ENCODE measurements at regions not wholly inside any gene's neighbourhood (a gene's known extent, or its start where the extent isn't known, plus 50 kb on each side); places are given as distances from the start of the nearest gene placed in this dataset.
A peak's percentile ranks its signal among the peaks of the same experiment; 100 is the strongest.

- no peak for DNase-seq (ENCODE audit: low read depth, low spot score)
- no peak for TF ChIP-seq CTCF (IDR thresholded peaks at IDR 0.05; ENCODE audit: low read depth, low read length)
- H3K4me3 ChIP-seq (ENCODE audit: low read depth, low read length), result no peak overlapping the region
- in situ Hi-C loops (cut with HindIII; ENCODE audit: low sequenced_read_pairs), result no loop called here
Measured at GRCh38 chr15:29920515-29920914, 98.2 kb upstream of the TJP1 start.

- no peak overlapping the region for H3K4me3 ChIP-seq (ENCODE audit: low read depth, low read length)
- DNase-seq (ENCODE audit: low read depth, low spot score), result no peak
- TF ChIP-seq CTCF (IDR thresholded peaks at IDR 0.05; ENCODE audit: low read depth, low read length), result no peak
- in situ Hi-C loops (cut with HindIII; ENCODE audit: low sequenced_read_pairs), result no loop called here
Measured at GRCh38 chr15:29919380-29919881, 97.2 kb upstream of the TJP1 start.

GRCh38 chr15:29917600-29918597, 95.6 kb upstream of the TJP1 start:
- in situ Hi-C loops (cut with HindIII; ENCODE audit: low sequenced_read_pairs), result no loop called here
- TF ChIP-seq CTCF (IDR thresholded peaks at IDR 0.05; ENCODE audit: low read depth, low read length), result no peak
- no peak overlapping the region for H3K4me3 ChIP-seq (ENCODE audit: low read depth, low read length)
- DNase-seq (ENCODE audit: low read depth, low spot score), result no peak

GRCh38 chr15:29914511-29914926, 92.3 kb upstream of the TJP1 start:
- TF ChIP-seq CTCF (IDR thresholded peaks at IDR 0.05; ENCODE audit: low read depth, low read length), result no peak
- H3K4me3 ChIP-seq (ENCODE audit: low read depth, low read length), result no peak overlapping the region
- in situ Hi-C loops (cut with HindIII; ENCODE audit: low sequenced_read_pairs), result no loop called here
- no peak for DNase-seq (ENCODE audit: low read depth, low spot score)

GRCh38 chr15:29913528-29914135, 91.4 kb upstream of the TJP1 start:
- no peak for TF ChIP-seq CTCF (IDR thresholded peaks at IDR 0.05; ENCODE audit: low read depth, low read length)
- H3K4me3 ChIP-seq (ENCODE audit: low read depth, low read length), result no peak overlapping the region
- in situ Hi-C loops (cut with HindIII; ENCODE audit: low sequenced_read_pairs), result no loop called here
- peak; percentile 90 for DNase-seq (ENCODE audit: low read depth, low spot score)

GRCh38 chr15:29911705-29912104, 89.4 kb upstream of the TJP1 start:
- no peak for DNase-seq (ENCODE audit: low read depth, low spot score)
- in situ Hi-C loops (cut with HindIII; ENCODE audit: low sequenced_read_pairs), result no loop called here
- TF ChIP-seq CTCF (IDR thresholded peaks at IDR 0.05; ENCODE audit: low read depth, low read length), result no peak
- no peak overlapping the region for H3K4me3 ChIP-seq (ENCODE audit: low read depth, low read length)

Data from astrocyte of the spinal cord (primary cell).